ENCODE measurements at regions not wholly inside any gene's neighbourhood (a gene's known extent, or its start where the extent isn't known, plus 50 kb on each side); places are given as distances from the start of the nearest gene placed in this dataset.

GRCh38 chr11:134786636-134787035, 374.6 kb upstream of the B3GAT1 start (continued):
- no peak for TF ChIP-seq ZNF510 (tag by site-specific recombination; IDR thresholded peaks at IDR 0.05; ENCODE audit: insufficient replicate concordance)
- no peak for TF ChIP-seq ZNF426 (tag by site-specific recombination; IDR thresholded peaks at IDR 0.05)
- TF ChIP-seq ZFP37 (tag by site-specific recombination; IDR thresholded peaks at IDR 0.05) = no peak
- no peak for TF ChIP-seq ELK4 (IDR thresholded peaks at IDR 0.05; ENCODE audit: borderline replicate concordance, low read depth, low read length)

- no peak overlapping the region for H3K27ac ChIP-seq (ENCODE audit: extremely low read depth, low read depth, low read length)
- H3K36me3 ChIP-seq (ENCODE audit: control insufficient read depth in 2 of 2, insufficient read depth in 1 of 2, low read length in 2 of 2) = no peaks in the 10 kb centered on the region
- CTCF ChIA-PET = no interaction called here
- POLR2A ChIA-PET = no interaction called here
- H3K4me3 ChIP-seq (ENCODE audit: low read depth, low read length) = no peak overlapping the region
- no peaks in the 10 kb centered on the region for H3K9me3 ChIP-seq (ENCODE audit: control insufficient read depth, insufficient read depth, low read depth, low read length)
- no peaks in the 10 kb centered on the region for H3K4me1 ChIP-seq (ENCODE audit: control insufficient read depth, insufficient read depth, low read length)
- TF ChIP-seq KLF9 (tag by site-specific recombination; IDR thresholded peaks at IDR 0.05; ENCODE audit: low read depth) (no peak), ZNF521 (tag by site-specific recombination; IDR thresholded peaks at IDR 0.05) (no peak), ZNF514 (tag by site-specific recombination; IDR thresholded peaks at IDR 0.05) (no peak), ZNF324 (tag by site-specific recombination; IDR thresholded peaks at IDR 0.05) (no peak), ZNF843 (tag by site-specific recombination; IDR thresholded peaks at IDR 0.05) (no peak), ZNF558 (tag by site-specific recombination; IDR thresholded peaks at IDR 0.05) (no peak), ZFP37 (tag by site-specific recombination; IDR thresholded peaks at IDR 0.05) (no peak), KLF17 (tag by site-specific recombination; IDR thresholded peaks at IDR 0.05) (no peak), CTCF (tag by site-specific recombination; IDR thresholded peaks at IDR 0.05) (no peak), ZNF510 (tag by site-specific recombination; IDR thresholded peaks at IDR 0.05; ENCODE audit: insufficient replicate concordance) (no peak), KLF1 (tag by site-specific recombination; IDR thresholded peaks at IDR 0.05) (no peak), ZNF580 (tag by site-specific recombination; IDR thresholded peaks at IDR 0.05) (no peak), ZNF362 (tag by site-specific recombination; IDR thresholded peaks at IDR 0.05) (no peak), ZNF10 (tag by site-specific recombination; IDR thresholded peaks at IDR 0.05) (no peak), MZF1 (tag by site-specific recombination; IDR thresholded peaks at IDR 0.05; ENCODE audit: borderline replicate concordance) (no peak), ZEB2 (tag by site-specific recombination; IDR thresholded peaks at IDR 0.05) (no peak), YY1 (tag by site-specific recombination; IDR thresholded peaks at IDR 0.05) (no peak), ZNF692 (tag by site-specific recombination; IDR thresholded peaks at IDR 0.05) (no peak)
Observed at GRCh38 chr11:134785660-134786284, 373.7 kb upstream of the B3GAT1 start.

Measured in HEK293 (cell line).